OCI-LY7 (cell line): ENCODE measurements at regions not wholly inside any gene's neighbourhood (a gene's known extent, or its start where the extent isn't known, plus 50 kb on each side); places are given as distances from the start of the nearest gene placed in this dataset.

Source experiments
- BruUV-seq: library from RNA; stranded (reverse); fragments of 400-500 nt; replicated peaks from 2 replicates; lab custom pipeline; 2021; lab: Mats Ljungman, UMichigan
- CTCF ChIA-PET: fragments of 300-600 bp; sonication (Branson Sonifier 250); formaldehyde crosslinking; loops from one replicate; lab custom pipeline; 2022; ENCODE audit warnings: antibody characterized with exemption; ENCODE audit not compliant: unreplicated experiment; lab: Charles Lee
- POLR2A ChIA-PET: fragments of 300-600 bp; sonication (Branson Sonifier 250); formaldehyde crosslinking; loops from one replicate; lab custom pipeline; 2022; ENCODE audit warnings: antibody characterized with exemption; lab: Charles Lee
- DNase-seq: peaks from one replicate; pipeline ENCODE4 v3.0.0-alpha.2; 2015; ENCODE audit warnings: low spot score
- H2AFZ ChIP-seq: fragments of 200-600 bp; sonication (generic), shearing (Covaris generic); 2 replicates; pipeline ENCODE4 v1.6.1; 2014; ENCODE audit warnings: mild to moderate bottlenecking, antibody characterized with exemption, low read length, moderate library complexity
- H3K27ac ChIP-seq: fragments of 200-600 bp; sonication (generic); 2 replicates; pipeline ENCODE4 v1.5.1; 2014; ENCODE audit warnings: mixed run types, low read depth, mild to moderate bottlenecking, moderate library complexity, low read length, inconsistent platforms; ENCODE audit not compliant: poor library complexity, severe bottlenecking
- H3K36me3 ChIP-seq: fragments of 200-600 bp; sonication (generic); 2 replicates; pipeline ENCODE4 v1.6.1; 2014; ENCODE audit warnings: mild to moderate bottlenecking, antibody characterized with exemption, low read length, moderate library complexity, mixed read lengths; ENCODE audit not compliant: insufficient read depth
- H3K4me1 ChIP-seq: fragments of 200-600 bp; sonication (generic); 2 replicates; pipeline ENCODE4 v1.5.1; 2014; ENCODE audit warnings: mild to moderate bottlenecking, low read length; ENCODE audit not compliant: insufficient read depth, poor library complexity, severe bottlenecking
- H3K4me2 ChIP-seq: fragments of 200-600 bp; sonication (generic); 2 replicates; pipeline ENCODE4 v1.6.1; 2014; ENCODE audit warnings: mild to moderate bottlenecking, low read length
- H3K4me3 ChIP-seq: fragments of 200-600 bp; sonication (generic); 2 replicates; pipeline ENCODE4 v1.5.1; 2014; ENCODE audit warnings: mild to moderate bottlenecking, low read depth, low read length; ENCODE audit not compliant: poor library complexity, severe bottlenecking
- H3K79me2 ChIP-seq: fragments of 200-600 bp; sonication (generic); 2 replicates; pipeline ENCODE4 v1.6.1; 2016; ENCODE audit warnings: low read depth, mild to moderate bottlenecking, low read length, moderate library complexity, mixed read lengths; ENCODE audit not compliant: insufficient read depth
- H3K9me2 ChIP-seq: fragments of 200-600 bp; sonication (generic); 2 replicates; pipeline ENCODE4 v1.6.1; 2016; ENCODE audit warnings: mild to moderate bottlenecking, low read length, mixed read lengths; ENCODE audit not compliant: insufficient read depth
- H3K9me3 ChIP-seq: fragments of 200-600 bp; sonication (generic); 2 replicates; pipeline ENCODE4 v1.6.1; 2014; ENCODE audit warnings: mild to moderate bottlenecking, mixed run types, low read length, mixed read lengths
- H4K20me1 ChIP-seq: fragments of 200-600 bp; sonication (generic); 2 replicates; pipeline ENCODE4 v1.6.1; 2014; ENCODE audit warnings: mild to moderate bottlenecking, antibody characterized with exemption, low read length, moderate library complexity, mixed read lengths; ENCODE audit not compliant: insufficient read depth
- CTCF ChIP-seq: fragments of 200-600 bp; sonication (generic); conservative IDR thresholded peaks from 2 replicates; pipeline ENCODE4 v1.5.1; 2014; ENCODE audit warnings: mild to moderate bottlenecking, antibody characterized with exemption, low read length, moderate library complexity, mixed read lengths
- EZH2phosphoT487 ChIP-seq: fragments of 200-600 bp; sonication (generic); IDR thresholded peaks from 2 replicates; pipeline ENCODE4 v1.6.1; 2018; ENCODE audit warnings: low read depth, borderline replicate concordance, mild to moderate bottlenecking, mixed run types, antibody characterized with exemption, low read length, moderate library complexity, mixed read lengths
- intact Hi-C: fragments of 100-400 bp; cut with micrococcal nuclease; formaldehyde crosslinking; loops from one replicate; pipeline ENCODE4 v1.10.0; 2022; ENCODE audit not compliant: unreplicated experiment

GRCh38 chr11:16632295-16633200 lies 105.9 kb upstream of the C11orf58 start:
- Histone ChIP-seq H3K4me1 (no peaks in the 10 kb centered on the region), H3K4me2 (no peak overlapping the region), H3K9me2 (no peaks in the 10 kb centered on the region), H4K20me1 (no peaks in the 10 kb centered on the region), H3K79me2 (no peaks in the 10 kb centered on the region), H2AFZ (no peak overlapping the region), H3K4me3 (no peak overlapping the region), H3K9me3 (no peaks in the 10 kb centered on the region), H3K36me3 (no peaks in the 10 kb centered on the region), H3K27ac (no peak overlapping the region)
- BruUV-seq: no TSS peak
- POLR2A ChIA-PET: no interaction called here
- CTCF ChIA-PET: no interaction called here
- peak; percentile 7 for DNase-seq
- intact Hi-C loops: no loop called here
- TF ChIP-seq CTCF (peak; percentile 62), EZH2phosphoT487 (no peak)

- POLR2A ChIA-PET: no interaction called here
- DNase-seq: no peak
- Histone ChIP-seq H3K36me3 (no peaks in the 10 kb centered on the region), H3K79me2 (no peaks in the 10 kb centered on the region), H3K9me2 (no peaks in the 10 kb centered on the region), H4K20me1 (no peaks in the 10 kb centered on the region), H3K27ac (no peak overlapping the region), H3K4me3 (no peak overlapping the region), H3K9me3 (no peaks in the 10 kb centered on the region), H2AFZ (no peak overlapping the region), H3K4me1 (no peaks in the 10 kb centered on the region), H3K4me2 (no peak overlapping the region)
- TF ChIP-seq CTCF (no peak), EZH2phosphoT487 (no peak)
- no TSS peak for BruUV-seq
- CTCF ChIA-PET: no interaction called here
- intact Hi-C loops: no loop called here
Measured at GRCh38 chr11:16630651-16631050, 107.8 kb upstream of the C11orf58 start.

GRCh38 chr11:16618431-16618830 lies 120.0 kb upstream of the C11orf58 start:
- Histone ChIP-seq H3K36me3 (no peaks in the 10 kb centered on the region), H2AFZ (no peak overlapping the region), H3K4me2 (no peak overlapping the region), H4K20me1 (no peaks in the 10 kb centered on the region), H3K4me1 (no peaks in the 10 kb centered on the region), H3K4me3 (no peak overlapping the region), H3K9me3 (no peaks in the 10 kb centered on the region), H3K9me2 (no peaks in the 10 kb centered on the region), H3K79me2 (no peaks in the 10 kb centered on the region), H3K27ac (no peak overlapping the region)
- CTCF ChIA-PET: no interaction called here
- intact Hi-C loops: no loop called here
- no peak for DNase-seq
- TF ChIP-seq EZH2phosphoT487 (no peak), CTCF (no peak)
- BruUV-seq: no TSS peak
- POLR2A ChIA-PET: no interaction called here
